ENCODE measurements at regions not wholly inside any gene's neighbourhood (a gene's known extent, or its start where the extent isn't known, plus 50 kb on each side); places are given as distances from the start of the nearest gene placed in this dataset.

DNA sequence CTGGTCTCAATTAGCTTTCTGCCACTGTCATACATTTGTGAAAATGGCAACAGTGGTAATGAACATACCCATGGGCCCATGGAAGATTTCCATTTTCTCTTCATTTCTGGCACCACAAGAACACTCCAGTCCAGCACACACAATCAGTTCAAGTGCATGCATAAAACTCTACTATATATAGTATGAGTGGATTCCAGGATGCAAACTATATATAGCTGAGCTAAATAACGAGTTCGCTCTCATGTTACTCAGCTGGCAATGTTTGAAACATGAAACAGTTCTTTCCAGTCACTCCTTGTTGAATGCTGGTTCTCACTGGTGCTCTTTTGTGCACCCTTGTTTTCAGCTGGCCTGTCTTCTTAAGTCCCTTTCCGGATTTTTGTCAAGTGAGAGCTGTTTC, 75.2 kb upstream of the DHX40 start:
- TF ChIP-seq, protein P1, sequence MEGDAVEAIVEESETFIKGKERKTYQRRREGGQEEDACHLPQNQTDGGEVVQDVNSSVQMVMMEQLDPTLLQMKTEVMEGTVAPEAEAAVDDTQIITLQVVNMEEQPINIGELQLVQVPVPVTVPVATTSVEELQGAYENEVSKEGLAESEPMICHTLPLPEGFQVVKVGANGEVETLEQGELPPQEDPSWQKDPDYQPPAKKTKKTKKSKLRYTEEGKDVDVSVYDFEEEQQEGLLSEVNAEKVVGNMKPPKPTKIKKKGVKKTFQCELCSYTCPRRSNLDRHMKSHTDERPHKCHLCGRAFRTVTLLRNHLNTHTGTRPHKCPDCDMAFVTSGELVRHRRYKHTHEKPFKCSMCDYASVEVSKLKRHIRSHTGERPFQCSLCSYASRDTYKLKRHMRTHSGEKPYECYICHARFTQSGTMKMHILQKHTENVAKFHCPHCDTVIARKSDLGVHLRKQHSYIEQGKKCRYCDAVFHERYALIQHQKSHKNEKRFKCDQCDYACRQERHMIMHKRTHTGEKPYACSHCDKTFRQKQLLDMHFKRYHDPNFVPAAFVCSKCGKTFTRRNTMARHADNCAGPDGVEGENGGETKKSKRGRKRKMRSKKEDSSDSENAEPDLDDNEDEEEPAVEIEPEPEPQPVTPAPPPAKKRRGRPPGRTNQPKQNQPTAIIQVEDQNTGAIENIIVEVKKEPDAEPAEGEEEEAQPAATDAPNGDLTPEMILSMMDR (IDR thresholded peaks at IDR 0.05) = no peak
- TF ChIP-seq POLR2A (IDR thresholded peaks at IDR 0.05) (no peak), EP300 (IDR thresholded peaks at IDR 0.05) (no peak)
